CD4-positive, alpha-beta T cell (primary cell): ENCODE measurements at regions not wholly inside any gene's neighbourhood (a gene's known extent, or its start where the extent isn't known, plus 50 kb on each side); places are given as distances from the start of the nearest gene placed in this dataset.

Source experiments
- ATAC-seq: fragments of 200-7000 bp; cut with Tn5 transposase; one replicate; pipeline ENCODE4 v1.10.0; 2022; ENCODE audit warnings: mild to moderate bottlenecking; ENCODE audit not compliant: poor library complexity
- CTCF ChIA-PET: fragments of 350-600 bp; sonication (Branson Sonifier 250); formaldehyde crosslinking; loops from one replicate; lab custom pipeline; 2021; ENCODE audit warnings: antibody characterized with exemption, inconsistent platforms; lab: Charles Lee
- POLR2A ChIA-PET: fragments of 350-600 bp; sonication (Branson Sonifier 250); formaldehyde crosslinking; loops from one replicate; lab custom pipeline; 2021; ENCODE audit warnings: antibody characterized with exemption, inconsistent platforms; lab: Charles Lee
- DNase-seq, 14 experiments: peaks; one replicate each; pipeline ENCODE4 v3.0.0-alpha.2; 2013 to 2020; ENCODE audit warnings: mixed read lengths in 2 of 14
- H3K27ac ChIP-seq, 2 donors: one replicate each; pipeline versions ENCODE4 v1.5.1 to v1.7.0; 2013; ENCODE audit warnings: low read length in 2 of 2, low read depth in 1 of 2, mild to moderate bottlenecking in 1 of 2
- H3K27me3 ChIP-seq, 2 experiments: 1 replicate in 1 of 2; 2 replicates in 1 of 2; pipeline versions ENCODE4 v1.6.1 to v1.7.0; 2013; ENCODE audit warnings: low read length in 2 of 2, control low read depth in 1 of 2, mild to moderate bottlenecking in 1 of 2, moderate library complexity in 1 of 2; ENCODE audit not compliant: insufficient read depth in 2 of 2, control insufficient read depth in 1 of 2
- H3K36me3 ChIP-seq: one replicate; pipeline ENCODE4 v1.6.1; 2013; ENCODE audit warnings: low read length, control low read depth; ENCODE audit not compliant: insufficient read depth
- H3K4me1 ChIP-seq: one replicate; pipeline ENCODE4 v1.6.1; 2013; ENCODE audit warnings: low read length, control low read depth; ENCODE audit not compliant: insufficient read depth
- H3K4me3 ChIP-seq: one replicate; pipeline ENCODE4 v1.5.1; 2013; ENCODE audit warnings: mild to moderate bottlenecking, low read length, moderate library complexity
- H3K9me3 ChIP-seq, 2 experiments: 1 replicate in 1 of 2; 2 replicates in 1 of 2; pipeline versions ENCODE4 v1.6.1 to v1.7.0; 2013; ENCODE audit warnings: low read length in 2 of 2, mild to moderate bottlenecking in 2 of 2, control low read depth in 1 of 2, moderate library complexity in 1 of 2; ENCODE audit not compliant: control insufficient read depth in 1 of 2, insufficient read depth in 1 of 2
- H3K27ac Mint-ChIP-seq: one replicate; pipeline ENCODE4 v1.8.0; 2020; ENCODE audit warnings: mixed read lengths
- H3K27me3 Mint-ChIP-seq: one replicate; pipeline ENCODE4 v1.8.0; 2021; ENCODE audit warnings: mixed read lengths
- H3K36me3 Mint-ChIP-seq: one replicate; pipeline ENCODE4 v1.8.0; 2021; ENCODE audit warnings: low read depth, mixed read lengths
- H3K4me1 Mint-ChIP-seq: one replicate; pipeline ENCODE4 v1.8.0; 2021; ENCODE audit warnings: low read depth, mixed read lengths
- H3K4me3 Mint-ChIP-seq: one replicate; pipeline ENCODE4 v1.8.0; 2020; ENCODE audit warnings: mild to moderate bottlenecking, mixed read lengths
- H3K9me3 Mint-ChIP-seq: one replicate; pipeline ENCODE4 v1.8.0; 2020; ENCODE audit warnings: mixed read lengths
- intact Hi-C, 2 experiments: fragments of 100-400 bp; cut with DNase I in 1 of 2; cut with micrococcal nuclease in 1 of 2; formaldehyde crosslinking; loops; one replicate each; pipeline versions ENCODE4 v1.15.1 to v1.9.0; 2023 to 2025; cut with DNase I, micrococcal nuclease
- TF ChIP-seq, protein P1 (sequence below): fragments of 200-600 bp; IDR thresholded peaks from one replicate; pipeline ENCODE4 v1.8.0; 2022; ENCODE audit warnings: antibody characterized with exemption, mild to moderate bottlenecking

DNA sequence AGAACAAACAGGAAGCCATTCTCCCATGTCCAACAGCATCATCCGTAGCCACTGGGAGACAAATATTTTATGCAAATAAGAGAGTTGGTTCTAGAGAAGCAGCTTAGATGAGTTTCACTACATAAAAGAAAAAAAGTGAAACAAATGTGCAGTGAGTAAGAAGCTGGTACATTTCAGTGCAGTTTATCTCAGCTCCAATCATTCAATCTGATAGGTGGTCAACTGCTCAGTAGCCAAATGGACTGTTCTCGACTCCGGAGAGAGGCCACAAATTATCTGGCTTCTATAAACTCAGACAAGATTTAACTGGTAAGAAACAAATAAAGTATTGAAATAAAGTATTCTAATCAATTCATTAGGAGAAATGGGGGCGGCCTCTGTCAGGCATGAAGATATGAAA lies 68.3 kb downstream of the MAF start:
- H3K27ac Mint-ChIP-seq, result no peak overlapping the region
- POLR2A ChIA-PET, result no interaction called here
- Histone ChIP-seq H3K27ac (no peak overlapping the region), H3K36me3 (no peaks in the 10 kb centered on the region), H3K27me3 (no peaks in the 10 kb centered on the region), H3K9me3 (no peaks in the 10 kb centered on the region), H3K4me3 (no peak overlapping the region), H3K4me1 (no peaks in the 10 kb centered on the region)
- intact Hi-C loops, result no loop called here
- H3K4me3 Mint-ChIP-seq, result no peak overlapping the region
- CTCF ChIA-PET, result no interaction called here
- no peak for DNase-seq
- H3K27me3 Mint-ChIP-seq, result no peaks in the 10 kb centered on the region
- TF ChIP-seq, protein P1, sequence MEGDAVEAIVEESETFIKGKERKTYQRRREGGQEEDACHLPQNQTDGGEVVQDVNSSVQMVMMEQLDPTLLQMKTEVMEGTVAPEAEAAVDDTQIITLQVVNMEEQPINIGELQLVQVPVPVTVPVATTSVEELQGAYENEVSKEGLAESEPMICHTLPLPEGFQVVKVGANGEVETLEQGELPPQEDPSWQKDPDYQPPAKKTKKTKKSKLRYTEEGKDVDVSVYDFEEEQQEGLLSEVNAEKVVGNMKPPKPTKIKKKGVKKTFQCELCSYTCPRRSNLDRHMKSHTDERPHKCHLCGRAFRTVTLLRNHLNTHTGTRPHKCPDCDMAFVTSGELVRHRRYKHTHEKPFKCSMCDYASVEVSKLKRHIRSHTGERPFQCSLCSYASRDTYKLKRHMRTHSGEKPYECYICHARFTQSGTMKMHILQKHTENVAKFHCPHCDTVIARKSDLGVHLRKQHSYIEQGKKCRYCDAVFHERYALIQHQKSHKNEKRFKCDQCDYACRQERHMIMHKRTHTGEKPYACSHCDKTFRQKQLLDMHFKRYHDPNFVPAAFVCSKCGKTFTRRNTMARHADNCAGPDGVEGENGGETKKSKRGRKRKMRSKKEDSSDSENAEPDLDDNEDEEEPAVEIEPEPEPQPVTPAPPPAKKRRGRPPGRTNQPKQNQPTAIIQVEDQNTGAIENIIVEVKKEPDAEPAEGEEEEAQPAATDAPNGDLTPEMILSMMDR, result no peak
- no peaks in the 10 kb centered on the region for H3K4me1 Mint-ChIP-seq
- no peaks in the 10 kb centered on the region for H3K9me3 Mint-ChIP-seq
- ATAC-seq, result no peak
- no peaks in the 10 kb centered on the region for H3K36me3 Mint-ChIP-seq

DNA sequence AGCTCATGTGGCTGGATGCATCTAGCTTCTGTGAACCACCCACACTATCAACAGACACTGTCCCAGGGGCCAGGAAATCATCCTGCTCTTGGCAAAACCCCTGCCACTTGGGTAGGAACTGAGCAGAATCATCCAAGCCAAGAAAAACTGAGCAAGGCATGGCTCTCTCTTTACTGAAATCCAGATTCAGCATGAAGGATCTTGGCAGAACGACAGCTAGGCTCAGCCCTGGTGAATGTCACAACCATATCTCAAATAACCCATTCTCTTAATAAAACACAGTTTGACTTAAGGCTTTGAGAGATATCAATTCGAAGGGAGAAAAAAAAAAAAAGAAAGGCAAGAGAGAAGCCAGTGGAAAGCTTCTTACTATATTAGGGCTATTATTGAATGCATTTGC lies 72.2 kb downstream of the MAF start:
- Histone ChIP-seq H3K4me3 (no peak overlapping the region), H3K36me3 (no peaks in the 10 kb centered on the region), H3K27me3 (no peaks in the 10 kb centered on the region), H3K9me3 (no peaks in the 10 kb centered on the region), H3K27ac (no peak overlapping the region), H3K4me1 (no peaks in the 10 kb centered on the region)
- no peak for ATAC-seq
- ChIA-PET POLR2A (interaction anchor here (1.4 kb wide), 1 partner anchor 257 kb away, joined by 4 read pairs; no protein-coding TSS in a partner anchor), CTCF (no interaction called here)
- TF ChIP-seq, protein P1, result no peak
- Mint-ChIP-seq H3K27me3 (peaks cover 7% of the 10 kb centered on the region), H3K9me3 (no peaks in the 10 kb centered on the region), H3K36me3 (no peaks in the 10 kb centered on the region), H3K4me3 (no peak overlapping the region), H3K4me1 (no peaks in the 10 kb centered on the region), H3K27ac (no peak overlapping the region)
- intact Hi-C loops, result no loop called here
- DNase-seq, result no peak

DNA sequence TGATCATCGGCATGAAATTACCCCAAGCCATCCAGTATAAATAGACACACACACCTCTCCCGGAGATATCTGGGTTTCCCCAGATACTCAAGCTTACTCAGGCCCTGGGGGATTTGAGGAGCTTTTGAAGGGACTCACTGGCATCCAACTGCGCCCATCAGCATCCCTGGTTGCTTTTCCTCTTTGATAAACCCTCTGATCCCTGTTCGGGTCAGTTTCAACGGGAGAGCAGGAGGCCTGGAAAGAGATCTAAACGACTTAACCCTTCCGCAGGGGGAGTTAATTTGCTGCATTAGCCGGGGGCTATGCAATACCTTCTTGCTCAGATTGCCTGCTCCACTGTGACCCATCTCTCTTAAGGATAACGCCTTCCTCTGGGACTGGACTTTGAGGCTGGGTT lies 76.6 kb downstream of the MAF start:
- H3K27ac ChIP-seq, result no peak overlapping the region
- TF ChIP-seq, protein P1, result no peak
- ChIA-PET CTCF (no interaction called here), POLR2A (no interaction called here)
- H3K4me3 ChIP-seq, result no peak overlapping the region
- Mint-ChIP-seq H3K27ac (no peak overlapping the region), H3K36me3 (no peaks in the 10 kb centered on the region), H3K4me1 (no peaks in the 10 kb centered on the region), H3K4me3 (no peak overlapping the region), H3K27me3 (peaks cover 41% of the 10 kb centered on the region), H3K9me3 (no peaks in the 10 kb centered on the region)
- no peaks in the 10 kb centered on the region for H3K36me3 ChIP-seq
- H3K4me1 ChIP-seq, result peaks cover 8% of the 10 kb centered on the region
- DNase-seq (no peak), ATAC-seq (no peak)
- H3K27me3 ChIP-seq, result peaks cover 0 to 12% of the 10 kb centered on the region in 2 experiments
- H3K9me3 ChIP-seq, result peaks cover 0 to 5% of the 10 kb centered on the region in 2 experiments
- intact Hi-C loops, result no loop called here
